Adrenal gland (tissue), 9 donors: ENCODE measurements at regions not wholly inside any gene's neighbourhood (a gene's known extent, or its start where the extent isn't known, plus 50 kb on each side); places are given as distances from the start of the nearest gene placed in this dataset.

Experiments
- DNase-seq, 7 donors: peaks; one replicate each; pipeline ENCODE4 v3.0.0-alpha.2; 2019 to 2020
- H3K27ac ChIP-seq, 5 donors: fragments of 200-600 bp; sonication (generic) in 4 of 5; 1 replicate in 3 of 5; 2 replicates in 2 of 5; pipeline versions ENCODE4 v1.5.1 to v1.8.0; 2016 to 2020; ENCODE audit warnings: mild to moderate bottlenecking in 1 of 5
- H3K27me3 ChIP-seq: fragments of 200-600 bp; 2 replicates; pipeline ENCODE4 v1.8.0; 2021
- H3K36me3 ChIP-seq, 2 donors: fragments of 200-600 bp; replicated peaks in 1 of 2; 1 replicate in 1 of 2; 2 replicates in 1 of 2; pipeline versions ENCODE4 v1.5.1 to v1.8.0; 2018 to 2022
- H3K4me1 ChIP-seq, 2 donors: fragments of 200-600 bp; replicated peaks in 1 of 2; 1 replicate in 1 of 2; 2 replicates in 1 of 2; pipeline versions ENCODE4 v1.5.1 to v1.8.0; 2018 to 2021
- H3K4me3 ChIP-seq, 4 donors: fragments of 200-600 bp; sonication (generic) in 3 of 4; one replicate each; pipeline ENCODE4 v1.5.1; 2016 to 2018
- H3K9me3 ChIP-seq, 3 donors: fragments of 200-600 bp; sonication (generic) in 1 of 3; replicated peaks in 1 of 3; 1 replicate in 2 of 3; 2 replicates in 1 of 3; pipeline versions ENCODE4 v1.5.1 to v1.8.0; 2016 to 2021
- POLR2A ChIP-seq, 2 donors: fragments of 450-650 bp; IDR thresholded peaks; one replicate each; pipeline ENCODE4 v1.6.1; 2017; ENCODE audit warnings: antibody characterized with exemption in 2 of 2, mild to moderate bottlenecking in 2 of 2, moderate library complexity in 1 of 2
- WGBS, 4 donors: extraction: QIAGEN DNeasy Blood & Tissue Kit in 2 of 4; methylation state at CpG; one replicate each; pipeline versions ENCODE4 v1.1.5 to v1.1.7; 2013 to 2017; 5-methylcytosine and 5-hydroxymethylcytosine counted together
- intact Hi-C, 2 donors: fragments of 100-400 bp; cut with DNase I; formaldehyde crosslinking; loops; one replicate each; pipeline versions ENCODE4 v1.14.1 to v1.15.0; 2022 to 2023
- TF ChIP-seq, protein P1 (sequence below), 6 experiments: fragments of 450-650 bp in 4 of 6; fragments of 200-600 bp in 2 of 6; sonication (generic) in 1 of 6; IDR thresholded peaks; 1 replicate in 5 of 6; 2 replicates in 1 of 6; pipeline versions ENCODE4 v1.5.1 to v1.8.0; 2016 to 2021; ENCODE audit warnings: antibody characterized with exemption in 6 of 6, mild to moderate bottlenecking in 2 of 6, moderate library complexity in 1 of 6
- donor health status: healthy with polysubstance abuse.
- donor health status: Bipolar disorder and iron deficiency.
- donor health status: DM: yes; HTN: yes; CAD: no.
- donor health status: DM: no; HTN: no; CAD: no.
- donor health status: DM: no; HTN: no; CAD: no.

DNA sequence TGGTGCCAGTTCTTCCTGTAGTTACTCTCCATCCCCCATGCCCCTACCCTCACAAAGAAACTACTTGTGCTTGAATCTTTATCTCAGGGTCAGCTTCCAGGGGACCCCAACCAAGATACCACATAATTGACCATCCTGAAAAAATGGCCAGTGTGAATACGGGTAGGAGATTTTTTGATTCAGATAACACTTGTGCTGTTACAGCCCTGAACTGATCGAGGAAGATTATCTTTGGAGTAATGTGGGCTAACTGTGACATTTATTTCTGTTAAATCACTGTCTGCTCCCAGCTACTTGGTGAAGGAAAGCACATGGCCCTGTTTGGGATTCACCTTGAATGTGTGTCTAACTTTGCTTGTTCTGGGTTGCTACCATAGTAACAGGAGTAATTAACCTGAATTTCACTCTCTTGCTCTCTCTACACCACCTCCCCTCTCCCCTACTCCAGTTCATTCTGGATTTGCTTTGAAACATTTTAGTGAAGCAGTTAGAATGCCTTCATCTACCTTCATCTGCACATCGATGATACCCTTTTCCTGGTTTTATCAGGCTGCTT is 219.6 kb upstream of the CHD6 start:
- no peaks in the 10 kb centered on the region for H3K36me3 ChIP-seq
- intact Hi-C loops, result no loop called here
- no peak overlapping the region for H3K27ac ChIP-seq
- no peak for DNase-seq
- H3K27me3 ChIP-seq, result no peaks in the 10 kb centered on the region
- TF ChIP-seq, protein P1, sequence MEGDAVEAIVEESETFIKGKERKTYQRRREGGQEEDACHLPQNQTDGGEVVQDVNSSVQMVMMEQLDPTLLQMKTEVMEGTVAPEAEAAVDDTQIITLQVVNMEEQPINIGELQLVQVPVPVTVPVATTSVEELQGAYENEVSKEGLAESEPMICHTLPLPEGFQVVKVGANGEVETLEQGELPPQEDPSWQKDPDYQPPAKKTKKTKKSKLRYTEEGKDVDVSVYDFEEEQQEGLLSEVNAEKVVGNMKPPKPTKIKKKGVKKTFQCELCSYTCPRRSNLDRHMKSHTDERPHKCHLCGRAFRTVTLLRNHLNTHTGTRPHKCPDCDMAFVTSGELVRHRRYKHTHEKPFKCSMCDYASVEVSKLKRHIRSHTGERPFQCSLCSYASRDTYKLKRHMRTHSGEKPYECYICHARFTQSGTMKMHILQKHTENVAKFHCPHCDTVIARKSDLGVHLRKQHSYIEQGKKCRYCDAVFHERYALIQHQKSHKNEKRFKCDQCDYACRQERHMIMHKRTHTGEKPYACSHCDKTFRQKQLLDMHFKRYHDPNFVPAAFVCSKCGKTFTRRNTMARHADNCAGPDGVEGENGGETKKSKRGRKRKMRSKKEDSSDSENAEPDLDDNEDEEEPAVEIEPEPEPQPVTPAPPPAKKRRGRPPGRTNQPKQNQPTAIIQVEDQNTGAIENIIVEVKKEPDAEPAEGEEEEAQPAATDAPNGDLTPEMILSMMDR (IDR thresholded peaks at IDR 0.05), result no peak
- TF ChIP-seq POLR2A (IDR thresholded peaks at IDR 0.05), result no peak
- 44 to 54% (median 50%) methylated on average over 3 of the region's 3 CpGs for WGBS, 4 donors
- H3K4me3 ChIP-seq, result no peak overlapping the region
- no peaks in the 10 kb centered on the region for H3K4me1 ChIP-seq
- no peaks in the 10 kb centered on the region for H3K9me3 ChIP-seq

DNA sequence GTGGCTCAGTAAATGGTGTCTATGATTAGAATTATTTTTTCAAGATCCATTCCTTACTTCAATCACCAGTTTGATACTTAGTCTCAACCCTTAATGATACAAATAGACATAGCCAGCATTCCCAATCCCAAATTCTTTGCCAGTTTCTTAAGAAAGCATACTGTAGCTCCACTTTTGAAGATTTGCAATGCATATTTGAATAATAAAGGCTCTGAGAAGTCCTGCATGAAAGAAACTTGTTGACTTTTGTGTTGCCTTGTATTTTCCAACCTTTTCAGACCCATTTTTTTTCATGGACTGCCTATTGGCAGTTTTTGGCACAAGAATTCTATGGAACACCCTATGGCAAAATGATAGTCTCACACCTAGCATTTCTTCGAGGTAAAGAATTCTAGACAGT is 215.6 kb upstream of the CHD6 start:
- Histone ChIP-seq H3K27me3 (no peaks in the 10 kb centered on the region), H3K4me3 (no peak overlapping the region), H3K4me1 (no peaks in the 10 kb centered on the region), H3K27ac (no peak overlapping the region), H3K9me3 (no peaks in the 10 kb centered on the region), H3K36me3 (no peaks in the 10 kb centered on the region)
- WGBS, 4 donors, result 62 to 84% (median 75%) methylated on average over 1 of the region's 1 CpG
- intact Hi-C loops, result no loop called here
- DNase-seq, result no peak
- no peak for TF ChIP-seq POLR2A (IDR thresholded peaks at IDR 0.05)
- TF ChIP-seq, protein P1 (IDR thresholded peaks at IDR 0.05), result no peak

DNA sequence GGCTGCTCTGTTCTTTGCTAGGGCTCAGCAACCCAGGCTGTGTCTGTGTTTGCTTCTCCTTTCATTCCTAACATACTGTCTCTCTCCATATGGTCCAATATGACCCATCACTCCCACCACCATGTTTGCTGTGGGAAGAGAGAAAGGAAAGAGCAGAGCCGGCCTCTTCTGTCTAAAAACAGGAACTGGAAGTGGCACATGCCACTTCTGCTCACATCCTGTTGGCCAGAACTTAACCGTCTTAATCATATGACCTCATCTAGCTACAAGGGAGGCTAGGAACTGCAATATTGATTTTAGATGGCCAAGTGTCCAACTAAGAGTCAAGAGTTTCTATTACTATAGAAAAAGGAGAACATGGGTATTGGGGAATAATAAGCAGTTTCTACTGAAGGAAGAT is 212.5 kb upstream of the CHD6 start:
- intact Hi-C loops, result no loop called here
- TF ChIP-seq, protein P1 (IDR thresholded peaks at IDR 0.05), result no peak
- no peak for TF ChIP-seq POLR2A (IDR thresholded peaks at IDR 0.05)
- no peak overlapping the region for H3K27ac ChIP-seq
- no peaks in the 10 kb centered on the region for H3K27me3 ChIP-seq
- no peaks in the 10 kb centered on the region for H3K9me3 ChIP-seq
- no peaks in the 10 kb centered on the region for H3K4me1 ChIP-seq
- no peak overlapping the region for H3K4me3 ChIP-seq
- no peak for DNase-seq
- H3K36me3 ChIP-seq, result no peaks in the 10 kb centered on the region
- WGBS, 4 donors, result 49 to 66% (median 60%) methylated on average over 2 of the region's 2 CpGs

DNA sequence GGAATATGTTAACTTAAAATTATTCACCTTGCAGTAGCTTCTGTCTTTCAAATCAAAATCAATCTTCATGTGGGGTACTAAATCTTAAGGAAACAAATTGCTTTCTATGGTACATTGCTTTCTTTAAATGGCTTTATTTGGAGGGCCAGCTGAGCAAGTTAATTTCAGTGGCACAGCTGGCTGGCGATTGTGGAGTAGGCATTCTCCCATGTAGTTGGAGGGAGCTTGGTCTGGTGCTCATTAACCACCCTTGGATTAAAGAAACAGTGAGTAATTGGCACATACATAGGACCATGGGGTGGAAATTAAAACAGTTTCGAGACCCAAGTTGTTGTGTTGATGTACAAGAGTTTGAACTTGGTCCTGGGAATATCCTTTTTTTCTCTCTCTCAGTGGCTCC is 201.3 kb upstream of the CHD6 start:
- H3K27ac ChIP-seq, result no peak overlapping the region
- WGBS, 4 donors, result 55 to 73% (median 57%) methylated on average over 2 of the region's 2 CpGs
- no peaks in the 10 kb centered on the region for H3K27me3 ChIP-seq
- H3K36me3 ChIP-seq, result no peaks in the 10 kb centered on the region
- intact Hi-C loops, result no loop called here
- no peaks in the 10 kb centered on the region for H3K9me3 ChIP-seq
- no peak for DNase-seq
- no peak overlapping the region for H3K4me3 ChIP-seq
- TF ChIP-seq, protein P1 (IDR thresholded peaks at IDR 0.05), result no peak
- no peak for TF ChIP-seq POLR2A (IDR thresholded peaks at IDR 0.05)
- no peaks in the 10 kb centered on the region for H3K4me1 ChIP-seq
